PC-3 (cell line): ENCODE measurements at regions not wholly inside any gene's neighbourhood (a gene's known extent, or its start where the extent isn't known, plus 50 kb on each side); places are given as distances from the start of the nearest gene placed in this dataset.

Experiments used
- EZH2 ChIP-seq: fragments of 300-600 bp; sonication (generic); IDR thresholded peaks from one replicate; pipeline ENCODE4 v1.6.1; 2017; ENCODE audit warnings: antibody characterized with exemption, mild to moderate bottlenecking, low read length; ENCODE audit not compliant: unreplicated experiment
- TF ChIP-seq, protein P1 (sequence below): fragments of 300-600 bp; sonication (generic); conservative IDR thresholded peaks from 2 replicates; pipeline ENCODE4 v1.5.1; 2017; ENCODE audit warnings: antibody characterized with exemption, low read depth, mild to moderate bottlenecking, low read length

DNA sequence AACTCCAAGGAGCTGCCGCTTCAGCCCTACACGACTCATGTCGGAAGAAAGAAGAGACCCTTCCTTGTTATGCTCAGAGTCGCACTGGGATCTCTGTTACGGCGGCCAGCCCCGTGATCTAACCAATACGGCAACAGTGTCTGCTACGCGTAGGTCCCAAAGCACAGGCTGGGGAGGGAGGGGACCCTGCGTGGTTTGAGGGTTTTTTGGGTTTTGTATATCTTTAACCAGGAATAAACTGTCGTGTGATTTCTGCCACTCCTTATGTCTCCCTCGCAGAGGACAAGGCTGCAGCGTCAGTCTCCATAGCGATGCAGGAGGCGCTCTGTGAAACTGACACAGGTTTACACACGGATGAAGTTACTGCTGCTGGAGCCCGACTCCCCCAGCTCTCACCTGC, 60.0 kb upstream of the DIO3 start:
- TF ChIP-seq, protein P1, sequence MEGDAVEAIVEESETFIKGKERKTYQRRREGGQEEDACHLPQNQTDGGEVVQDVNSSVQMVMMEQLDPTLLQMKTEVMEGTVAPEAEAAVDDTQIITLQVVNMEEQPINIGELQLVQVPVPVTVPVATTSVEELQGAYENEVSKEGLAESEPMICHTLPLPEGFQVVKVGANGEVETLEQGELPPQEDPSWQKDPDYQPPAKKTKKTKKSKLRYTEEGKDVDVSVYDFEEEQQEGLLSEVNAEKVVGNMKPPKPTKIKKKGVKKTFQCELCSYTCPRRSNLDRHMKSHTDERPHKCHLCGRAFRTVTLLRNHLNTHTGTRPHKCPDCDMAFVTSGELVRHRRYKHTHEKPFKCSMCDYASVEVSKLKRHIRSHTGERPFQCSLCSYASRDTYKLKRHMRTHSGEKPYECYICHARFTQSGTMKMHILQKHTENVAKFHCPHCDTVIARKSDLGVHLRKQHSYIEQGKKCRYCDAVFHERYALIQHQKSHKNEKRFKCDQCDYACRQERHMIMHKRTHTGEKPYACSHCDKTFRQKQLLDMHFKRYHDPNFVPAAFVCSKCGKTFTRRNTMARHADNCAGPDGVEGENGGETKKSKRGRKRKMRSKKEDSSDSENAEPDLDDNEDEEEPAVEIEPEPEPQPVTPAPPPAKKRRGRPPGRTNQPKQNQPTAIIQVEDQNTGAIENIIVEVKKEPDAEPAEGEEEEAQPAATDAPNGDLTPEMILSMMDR, result no peak
- TF ChIP-seq EZH2, result no peak
